Aorta (tissue), 5 donors: ENCODE measurements at regions not wholly inside any gene's neighbourhood (a gene's known extent, or its start where the extent isn't known, plus 50 kb on each side); places are given as distances from the start of the nearest gene placed in this dataset.
"Not testable (repeated sequence)": the region's sequence is repeated elsewhere in the genome, so short reads cannot be mapped to it uniquely, and the experiment has no call there.

Experiments
- ATAC-seq: fragments of 200-7000 bp; cut with Tn5 transposase; one replicate; pipeline ENCODE4 v1.9.1; 2022; ENCODE audit warnings: moderate library complexity; ENCODE audit not compliant: low FRiP score
- DNase-seq, 2 donors: peaks; one replicate each; pipeline ENCODE4 v3.0.0-alpha.2; 2020
- H3K27ac ChIP-seq, 2 donors: one replicate each; pipeline ENCODE4 v1.5.1; 2013; ENCODE audit warnings: low read length in 2 of 2, mild to moderate bottlenecking in 2 of 2, moderate library complexity in 2 of 2, control low read depth in 1 of 2, inconsistent platforms in 1 of 2, low read depth in 1 of 2
- H3K27me3 ChIP-seq, 2 donors: one replicate each; pipeline ENCODE4 v1.6.1; 2013; ENCODE audit warnings: control low read depth in 1 of 2, low read length in 1 of 2, mild to moderate bottlenecking in 1 of 2, moderate library complexity in 1 of 2; ENCODE audit not compliant: insufficient read depth in 2 of 2, control insufficient read depth in 1 of 2
- H3K36me3 ChIP-seq, 2 donors: one replicate each; pipeline ENCODE4 v1.6.1; 2013; ENCODE audit warnings: control low read depth in 1 of 2, low read length in 1 of 2, mild to moderate bottlenecking in 1 of 2; ENCODE audit not compliant: insufficient read depth in 2 of 2, control insufficient read depth in 1 of 2
- H3K4me1 ChIP-seq, 2 donors: one replicate each; pipeline ENCODE4 v1.6.1; 2013; ENCODE audit warnings: low read length in 2 of 2, control low read depth in 1 of 2, mild to moderate bottlenecking in 1 of 2, moderate library complexity in 1 of 2; ENCODE audit not compliant: insufficient read depth in 2 of 2, control insufficient read depth in 1 of 2
- H3K4me3 ChIP-seq, 2 donors: one replicate each; pipeline ENCODE4 v1.5.1; 2013; ENCODE audit warnings: low read length in 2 of 2, control low read depth in 1 of 2, mild to moderate bottlenecking in 1 of 2
- H3K9me3 ChIP-seq: one replicate; pipeline ENCODE4 v1.6.1; 2013; ENCODE audit warnings: mild to moderate bottlenecking, low read length; ENCODE audit not compliant: control insufficient read depth
- WGBS, 2 donors: extraction: QIAGEN DNeasy Blood & Tissue Kit; methylation state at CpG; one replicate each; pipeline ENCODE4 v1.1.7; 2013; 5-methylcytosine and 5-hydroxymethylcytosine counted together
- intact Hi-C, 2 donors: fragments of 100-400 bp; cut with DNase I; formaldehyde crosslinking; loops; one replicate each; pipeline versions ENCODE4 v1.14.2 to v1.15.0; 2022
- donor health status: healthy with polysubstance abuse.
- donor health status: Bipolar disorder and iron deficiency.
- donor health status: DM: no; HTN: no; CAD: no.
- donor health status: DM: no; HTN: no; CAD: no.
- donor health status: DM: yes; HTN: yes; CAD: no.

DNA sequence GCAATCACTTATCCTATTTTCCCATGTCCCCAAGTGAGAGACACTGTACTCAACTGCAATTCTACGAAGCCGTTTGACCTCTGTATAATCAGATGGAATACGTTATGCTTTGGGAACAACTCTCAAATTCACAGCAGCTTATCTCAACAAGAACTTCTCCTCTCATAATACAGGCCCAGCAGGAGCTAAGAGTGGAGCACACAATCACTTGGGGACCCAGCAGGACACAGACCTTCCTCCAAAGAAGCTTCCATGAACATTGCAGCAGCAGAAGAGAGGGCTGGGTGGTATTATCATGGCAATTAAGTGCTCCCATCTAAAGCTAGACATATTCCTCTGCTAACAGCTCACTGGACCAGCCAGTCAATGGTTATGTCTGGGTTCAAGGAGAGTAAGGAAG is 428.3 kb upstream of the MIR17HG start:
- Histone ChIP-seq H3K9me3 (no peaks in the 10 kb centered on the region), H3K4me1 (no peaks in the 10 kb centered on the region), H3K36me3 (no peaks in the 10 kb centered on the region), H3K4me3 (no peak overlapping the region), H3K27ac (no peak overlapping the region), H3K27me3 (no peaks in the 10 kb centered on the region)
- DNase-seq, result no peak
- 59 to 70% methylated on average over 3 of the region's 3 CpGs for WGBS, 2 donors
- no peak for ATAC-seq
- intact Hi-C loops, result no loop called here

- no peak for DNase-seq
- no peaks in the 10 kb centered on the region for H3K27me3 ChIP-seq
- H3K27ac ChIP-seq, result no peak overlapping the region
- ATAC-seq, result no peak
- 6 to 10% methylated on average over 2 of the region's 2 CpGs for WGBS, 2 donors
- no peaks in the 10 kb centered on the region for H3K36me3 ChIP-seq
- no peaks in the 10 kb centered on the region for H3K4me1 ChIP-seq
- no peaks in the 10 kb centered on the region for H3K9me3 ChIP-seq
- intact Hi-C loops, result no loop called here
- no peak overlapping the region for H3K4me3 ChIP-seq
Measured at GRCh38 chr13:90926459-90926858, 421.0 kb upstream of the MIR17HG start.

DNA sequence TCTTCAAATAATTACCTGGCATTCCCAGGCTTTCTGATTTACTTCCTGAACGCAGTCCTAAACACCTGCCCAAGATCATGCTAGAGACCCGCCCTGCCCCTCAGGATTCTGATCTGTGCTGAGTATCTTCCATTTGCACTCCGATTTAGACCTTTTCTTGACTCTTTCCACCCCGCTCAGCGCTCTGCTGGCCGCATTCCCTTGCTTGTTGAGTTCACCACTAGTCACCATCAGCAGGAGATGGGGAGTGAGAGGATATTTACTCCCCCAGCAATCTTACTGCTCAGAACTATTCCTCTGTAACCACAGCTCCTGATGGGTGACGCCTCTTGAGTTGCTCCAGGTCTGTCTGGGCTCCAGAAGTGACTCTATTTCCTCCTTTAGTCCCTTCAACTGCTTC is 419.4 kb upstream of the MIR17HG start:
- no peak overlapping the region for H3K4me3 ChIP-seq
- H3K27me3 ChIP-seq, result no peaks in the 10 kb centered on the region
- H3K27ac ChIP-seq, result no peak overlapping the region
- no peaks in the 10 kb centered on the region for H3K4me1 ChIP-seq
- H3K36me3 ChIP-seq, result no peaks in the 10 kb centered on the region
- WGBS, 2 donors, result 88% methylated on average over 7 of the region's 7 CpGs
- ATAC-seq, result no peak
- intact Hi-C loops, result no loop called here
- H3K9me3 ChIP-seq, result no peaks in the 10 kb centered on the region
- DNase-seq, result no peak

GRCh38 chr13:90933097-90933826 is 414.2 kb upstream of the MIR17HG start:
- WGBS, 2 donors, result 57 to 59% methylated on average over 3 of the region's 3 CpGs

DNA sequence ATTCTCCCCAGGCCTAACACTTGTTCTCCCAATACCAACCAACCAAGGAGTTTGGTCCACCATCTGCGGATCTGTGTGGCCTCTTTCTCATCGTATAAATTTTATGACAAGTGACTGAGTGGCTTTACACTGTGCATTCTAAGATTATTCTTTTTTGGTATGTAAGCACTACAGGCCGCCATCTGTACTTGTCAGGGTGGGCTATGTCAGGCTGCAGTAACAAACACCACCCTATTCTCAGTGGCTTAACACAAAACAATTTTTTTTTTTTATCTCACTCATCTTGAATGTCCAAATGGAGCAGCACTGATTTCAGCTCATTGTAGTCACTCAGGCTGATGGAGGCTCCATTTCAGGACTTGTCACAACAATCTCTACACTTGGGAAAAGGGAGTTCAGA is 412.7 kb upstream of the MIR17HG start:
- no peaks in the 10 kb centered on the region for H3K27me3 ChIP-seq
- no peaks in the 10 kb centered on the region for H3K9me3 ChIP-seq
- WGBS, 2 donors, result 82 to 87% methylated on average over 3 of the region's 3 CpGs
- no peak for DNase-seq
- no peak overlapping the region for H3K4me3 ChIP-seq
- intact Hi-C loops, result no loop called here
- no peak overlapping the region for H3K27ac ChIP-seq
- H3K4me1 ChIP-seq, result no peaks in the 10 kb centered on the region
- no peak for ATAC-seq
- H3K36me3 ChIP-seq, result no peaks in the 10 kb centered on the region

More at GRCh38 chr13:90933097-90933826, 414.2 kb upstream of the MIR17HG start:
- Histone ChIP-seq H3K27me3 (no peaks in the 10 kb centered on the region), H3K4me1 (no peaks in the 10 kb centered on the region), H3K9me3 (no peaks in the 10 kb centered on the region), H3K27ac (no peak overlapping the region), H3K36me3 (no peaks in the 10 kb centered on the region), H3K4me3 (no peak overlapping the region)
- ATAC-seq (no peak), DNase-seq (no peak)
- intact Hi-C loops, result no loop called here

GRCh38 chr13:90938848-90939247 is 408.6 kb upstream of the MIR17HG start:
- intact Hi-C loops, result no loop called here
- no peaks in the 10 kb centered on the region for H3K36me3 ChIP-seq
- DNase-seq, result no peak
- no peaks in the 10 kb centered on the region for H3K4me1 ChIP-seq
- no peak overlapping the region for H3K4me3 ChIP-seq
- ATAC-seq, result no peak
- no peaks in the 10 kb centered on the region for H3K9me3 ChIP-seq
- H3K27me3 ChIP-seq, result no peaks in the 10 kb centered on the region
- no peak overlapping the region for H3K27ac ChIP-seq

GRCh38 chr13:90943946-90944345 is 403.5 kb upstream of the MIR17HG start:
- 67 to 73% methylated on average over 4 of the region's 4 CpGs for WGBS, 2 donors
- ATAC-seq, result no peak
- H3K4me3 ChIP-seq, result no peak overlapping the region
- no peak overlapping the region for H3K27ac ChIP-seq
- no peaks in the 10 kb centered on the region for H3K36me3 ChIP-seq
- H3K27me3 ChIP-seq, result no peaks in the 10 kb centered on the region
- H3K4me1 ChIP-seq, result no peaks in the 10 kb centered on the region
- no peaks in the 10 kb centered on the region for H3K9me3 ChIP-seq
- DNase-seq, result no peak
- intact Hi-C loops, result no loop called here

- H3K4me1 ChIP-seq, H3K4me3 ChIP-seq, H3K9me3 ChIP-seq, H3K36me3 ChIP-seq, H3K27ac ChIP-seq, H3K27me3 ChIP-seq, DNase-seq, intact Hi-C loops, ATAC-seq: not testable (repeated sequence)
- 89 to 90% methylated on average over 3 of the region's 3 CpGs for WGBS, 2 donors
Measured at GRCh38 chr13:90945146-90945545, 402.3 kb upstream of the MIR17HG start.

GRCh38 chr13:90946125-90946524 is 401.4 kb upstream of the MIR17HG start:
- H3K9me3 ChIP-seq, H3K36me3 ChIP-seq, intact Hi-C loops, H3K4me1 ChIP-seq, DNase-seq, H3K27ac ChIP-seq, ATAC-seq, H3K4me3 ChIP-seq, H3K27me3 ChIP-seq: not testable (repeated sequence)
- WGBS, 2 donors, result 87% methylated on average over 5 of the region's 5 CpGs
